Body of pancreas (tissue), 4 donors: ENCODE measurements at regions not wholly inside any gene's neighbourhood (a gene's known extent, or its start where the extent isn't known, plus 50 kb on each side); places are given as distances from the start of the nearest gene placed in this dataset.

ENCODE experiments used
- POLR2A ChIP-seq, 3 donors: fragments of 450-650 bp; IDR thresholded peaks; one replicate each; pipeline ENCODE4 v1.6.1; 2016; ENCODE audit warnings: antibody characterized with exemption in 3 of 3, mild to moderate bottlenecking in 2 of 3
- TF ChIP-seq, protein P1 (sequence below), 7 experiments: fragments of 450-650 bp in 4 of 7; fragments of 200-600 bp in 3 of 7; sonication (generic) in 3 of 7; IDR thresholded peaks; one replicate each; pipeline ENCODE4 v1.5.1; 2016 to 2019; ENCODE audit warnings: antibody characterized with exemption in 7 of 7

DNA sequence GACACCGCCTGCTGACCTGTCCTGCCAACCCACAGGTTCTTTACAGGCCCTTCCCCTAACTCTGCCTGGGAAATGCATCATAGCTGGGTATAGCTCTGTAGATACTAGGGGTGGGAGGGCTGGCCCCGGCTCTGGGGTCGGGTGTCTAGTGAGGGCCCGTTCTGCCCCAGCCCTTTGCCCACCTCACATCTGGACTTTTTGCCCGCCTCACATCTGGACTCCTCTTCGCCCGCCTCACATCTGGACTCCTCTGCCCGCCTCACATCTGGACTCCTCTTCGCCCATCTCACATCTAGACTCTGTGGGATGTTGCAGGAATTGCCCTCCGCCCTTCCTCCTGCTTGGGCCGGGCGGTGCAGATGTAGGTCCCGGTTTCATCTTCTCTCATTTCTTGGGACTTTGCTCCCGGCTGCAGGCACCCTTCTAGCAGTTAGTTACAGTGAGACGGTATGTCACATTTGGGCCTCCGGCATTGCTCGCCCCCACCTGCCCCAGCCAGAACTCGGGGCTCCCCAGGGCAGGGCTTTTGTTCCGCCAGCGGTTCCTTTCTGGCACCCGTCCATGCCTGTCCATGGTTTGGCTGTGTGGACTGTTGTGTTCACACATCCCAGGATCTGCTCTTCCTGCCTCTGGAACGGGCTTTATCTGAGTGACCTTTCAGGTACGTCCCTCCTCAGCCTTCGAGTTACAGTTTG is 1153.7 kb downstream of the BRD1 start:
- no peak for TF ChIP-seq POLR2A (IDR thresholded peaks at IDR 0.05)
- TF ChIP-seq, protein P1, sequence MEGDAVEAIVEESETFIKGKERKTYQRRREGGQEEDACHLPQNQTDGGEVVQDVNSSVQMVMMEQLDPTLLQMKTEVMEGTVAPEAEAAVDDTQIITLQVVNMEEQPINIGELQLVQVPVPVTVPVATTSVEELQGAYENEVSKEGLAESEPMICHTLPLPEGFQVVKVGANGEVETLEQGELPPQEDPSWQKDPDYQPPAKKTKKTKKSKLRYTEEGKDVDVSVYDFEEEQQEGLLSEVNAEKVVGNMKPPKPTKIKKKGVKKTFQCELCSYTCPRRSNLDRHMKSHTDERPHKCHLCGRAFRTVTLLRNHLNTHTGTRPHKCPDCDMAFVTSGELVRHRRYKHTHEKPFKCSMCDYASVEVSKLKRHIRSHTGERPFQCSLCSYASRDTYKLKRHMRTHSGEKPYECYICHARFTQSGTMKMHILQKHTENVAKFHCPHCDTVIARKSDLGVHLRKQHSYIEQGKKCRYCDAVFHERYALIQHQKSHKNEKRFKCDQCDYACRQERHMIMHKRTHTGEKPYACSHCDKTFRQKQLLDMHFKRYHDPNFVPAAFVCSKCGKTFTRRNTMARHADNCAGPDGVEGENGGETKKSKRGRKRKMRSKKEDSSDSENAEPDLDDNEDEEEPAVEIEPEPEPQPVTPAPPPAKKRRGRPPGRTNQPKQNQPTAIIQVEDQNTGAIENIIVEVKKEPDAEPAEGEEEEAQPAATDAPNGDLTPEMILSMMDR (IDR thresholded peaks at IDR 0.05): no peak
